K562 (cell line): ENCODE measurements at regions not wholly inside any gene's neighbourhood (a gene's known extent, or its start where the extent isn't known, plus 50 kb on each side); places are given as distances from the start of the nearest gene placed in this dataset.

Experiments used
- ATAC-seq: fragments of 200-7000 bp; cut with Tn5 transposase; 3 replicates; pipeline ENCODE4 v1.9.1; 2020; ENCODE audit warnings: moderate library complexity
- BruUV-seq: library from RNA; stranded (reverse); fragments of 400-500 nt; replicated peaks from 2 replicates; lab custom pipeline; 2021; lab: Mats Ljungman, UMichigan
- CTCF ChIA-PET: fragments of 300-600 bp; formaldehyde crosslinking; extraction: SDS; loops from one replicate; lab custom pipeline; 2021; ENCODE audit warnings: low intra/inter-chr PET ratio; lab: Yijun Ruan, JAX
- POLR2A ChIA-PET: fragments of 300-600, 350-650 bp; sonication (Branson Sonifier 250); formaldehyde crosslinking; extraction: SDS; loops from one replicate; lab custom pipeline; 2021; ENCODE audit warnings: antibody characterized with exemption, inconsistent platforms; lab: Yijun Ruan, JAX
- DNase-seq, 4 experiments: peaks; one replicate each; pipeline versions ENCODE4 v3.0.0 to v3.0.0-alpha.2; 2011 to 2018; ENCODE audit warnings: low spot score in 3 of 4, mixed read lengths in 3 of 4; ENCODE audit errors: extremely low read depth in 1 of 4
- FAIRE-seq: peaks from 2 replicates; lab custom pipeline; 2011; peaks lifted over from hg19 to GRCh38; lab: Jason Lieb, UNC
- H2AFZ ChIP-seq: 2 replicates; pipeline ENCODE4 v1.6.0; 2011; ENCODE audit warnings: low read depth, low read length, control low read depth, inconsistent platforms
- H3K27ac ChIP-seq: fragments of 200-600 bp; 3 replicates; pipeline ENCODE4 v1.8.0; 2011; ENCODE audit warnings: low read depth, mild to moderate bottlenecking, control low read depth, inconsistent platforms, low read length, moderate library complexity, mixed read lengths; ENCODE audit errors: extremely low read depth
- H3K27me3 ChIP-seq, 2 experiments: fragments of 300-600 bp in 1 of 2; 2 replicates in 1 of 2; 3 replicates in 1 of 2; pipeline versions ENCODE4 v1.6.0 to v1.8.0; 2011; ENCODE audit warnings: inconsistent platforms in 2 of 2, low read length in 2 of 2, mild to moderate bottlenecking in 1 of 2, mixed read lengths in 1 of 2, moderate library complexity in 1 of 2; ENCODE audit not compliant: control insufficient read depth in 2 of 2, insufficient read depth in 2 of 2
- H3K36me3 ChIP-seq: fragments of 300-600 bp; 3 replicates; pipeline ENCODE4 v1.8.0; 2011; ENCODE audit warnings: mild to moderate bottlenecking, low read length, inconsistent platforms; ENCODE audit not compliant: control insufficient read depth, insufficient read depth
- H3K4me1 ChIP-seq, 2 experiments: fragments of 200-600 bp in 1 of 2; replicated peaks in 1 of 2; 2 replicates in 1 of 2; 3 replicates in 1 of 2; pipeline versions ENCODE4 v1.5.1 to v1.8.0; 2011; ENCODE audit warnings: inconsistent platforms in 2 of 2, low read length in 2 of 2, mild to moderate bottlenecking in 1 of 2, mixed read lengths in 1 of 2, moderate library complexity in 1 of 2; ENCODE audit not compliant: control insufficient read depth in 2 of 2, insufficient read depth in 2 of 2
- H3K4me2 ChIP-seq: 2 replicates; pipeline ENCODE4 v1.6.1; 2011; ENCODE audit warnings: low read length, control low read depth, inconsistent platforms, mixed read lengths; ENCODE audit not compliant: insufficient read depth
- H3K4me3 ChIP-seq: fragments of 200-600 bp; sonication (generic), shearing (Covaris generic); 2 replicates; pipeline ENCODE4 v1.5.1; 2016; ENCODE audit warnings: control low read depth, inconsistent platforms
- H3K79me2 ChIP-seq: fragments of 200-600 bp; 3 replicates; pipeline ENCODE4 v1.8.0; 2011; ENCODE audit warnings: low read length, inconsistent platforms; ENCODE audit not compliant: control insufficient read depth, insufficient read depth
- H3K9ac ChIP-seq, 2 experiments: 2 replicates each; pipeline versions ENCODE4 v1.6.0 to v1.6.1; 2011; ENCODE audit warnings: low read depth in 2 of 2, low read length in 2 of 2, control low read depth in 1 of 2, inconsistent platforms in 1 of 2, mild to moderate bottlenecking in 1 of 2, mixed read lengths in 1 of 2; ENCODE audit not compliant: insufficient read depth in 1 of 2
- H3K9me1 ChIP-seq: one replicate; pipeline ENCODE4 v1.6.0; 2011; ENCODE audit warnings: inconsistent platforms, mild to moderate bottlenecking, low read length, moderate library complexity; ENCODE audit not compliant: control insufficient read depth, insufficient read depth
- H3K9me3 ChIP-seq: replicated peaks from 2 replicates; pipeline ENCODE4 v1.5.1; 2011; ENCODE audit warnings: low read depth, low read length, inconsistent platforms; ENCODE audit not compliant: control insufficient read depth, insufficient read depth
- H4K20me1 ChIP-seq: replicated peaks from 2 replicates; pipeline ENCODE4 v1.6.1; 2011; ENCODE audit warnings: low read length, inconsistent platforms, mixed read lengths; ENCODE audit not compliant: control insufficient read depth, insufficient read depth
- CHCHD3 ChIP-seq: fragments of 250-450 bp; sonication (Bioruptor Pico); IDR thresholded peaks from 2 replicates; pipeline ENCODE4 v2.1.2; 2022; ENCODE audit warnings: mild to moderate bottlenecking
- HDAC1 ChIP-seq, 2 experiments: fragments of 450-650 bp; IDR thresholded peaks; 2 replicates each; pipeline ENCODE4 v1.6.1; 2016 to 2017; ENCODE audit warnings: inconsistent platforms in 1 of 2, mild to moderate bottlenecking in 1 of 2, moderate library complexity in 1 of 2
- HMGXB4 ChIP-seq: sonication (generic); formaldehyde crosslinking; IDR thresholded peaks from 2 replicates; pipeline ENCODE4 v1.8.1; 2023; ENCODE audit warnings: mild to moderate bottlenecking, missing genetic modification reagents
- IRF2 ChIP-seq: sonication (generic); formaldehyde crosslinking; IDR thresholded peaks from 2 replicates; pipeline ENCODE4 v1.8.1; 2022; ENCODE audit warnings: mild to moderate bottlenecking, missing genetic modification reagents
- JUND ChIP-seq, 2 experiments: IDR thresholded peaks; 2 replicates in 1 of 2; 3 replicates in 1 of 2; pipeline ENCODE4 v1.6.1; 2011; ENCODE audit warnings: borderline replicate concordance in 2 of 2, low read depth in 2 of 2, low read length in 2 of 2, improper control_type of control experiment in 1 of 2, missing biosample characterization in 1 of 2, missing genetic modification characterization in 1 of 2, missing genetic modification reagents in 1 of 2
- MIER1 ChIP-seq: fragments of 450-650 bp; IDR thresholded peaks from 2 replicates; pipeline ENCODE4 v1.6.1; 2016; ENCODE audit warnings: antibody characterized with exemption, mild to moderate bottlenecking, low read depth
- NFXL1 ChIP-seq: fragments of 450-650 bp; formaldehyde crosslinking; IDR thresholded peaks from 2 replicates; pipeline ENCODE4 v1.4.0; 2021; ENCODE audit warnings: mild to moderate bottlenecking
- PCBP1 ChIP-seq: fragments of 200-400 bp; formaldehyde crosslinking; IDR thresholded peaks from 2 replicates; pipeline ENCODE4 v1.6.1; 2018; ENCODE audit warnings: mild to moderate bottlenecking, low read depth, low read length; ENCODE audit not compliant: poor library complexity, severe bottlenecking
- POLR3G ChIP-seq: IDR thresholded peaks from 2 replicates; pipeline ENCODE4 v1.6.1; 2011; ENCODE audit not compliant: insufficient read length, insufficient replicate concordance; ENCODE audit errors: extremely low read depth
- SAFB ChIP-seq: fragments of 200-400 bp; formaldehyde crosslinking; IDR thresholded peaks from 2 replicates; pipeline ENCODE4 v1.6.1; 2017; ENCODE audit warnings: low read depth, low read length, borderline replicate concordance
- SETDB1 ChIP-seq: IDR thresholded peaks from one replicate; pipeline ENCODE4 v1.6.1; 2012; ENCODE audit warnings: low read length, control low read depth, inconsistent platforms
- SIRT6 ChIP-seq: IDR thresholded peaks from one replicate; pipeline ENCODE4 v1.6.1; 2012; ENCODE audit warnings: low read depth, mild to moderate bottlenecking, control low read depth, inconsistent platforms, low read length, moderate library complexity
- SREBF2 ChIP-seq: sonication (generic); formaldehyde crosslinking; IDR thresholded peaks from 2 replicates; pipeline ENCODE4 v1.4.0; 2020; ENCODE audit warnings: mild to moderate bottlenecking, missing genetic modification reagents
- SRSF1 ChIP-seq: fragments of 200-400 bp; formaldehyde crosslinking; IDR thresholded peaks from 2 replicates; pipeline ENCODE4 v1.6.1; 2017; ENCODE audit warnings: mild to moderate bottlenecking, low read depth, low read length, moderate library complexity
- TCF3 ChIP-seq: sonication (generic); formaldehyde crosslinking; IDR thresholded peaks from 2 replicates; pipeline ENCODE4 v1.4.0; 2020; ENCODE audit warnings: mild to moderate bottlenecking, missing genetic modification reagents
- THRA ChIP-seq: fragments of 450-650 bp; IDR thresholded peaks from 2 replicates; pipeline ENCODE4 v1.6.1; 2017; ENCODE audit warnings: mild to moderate bottlenecking, moderate library complexity
- VEZF1 ChIP-seq: fragments of 200-800 bp; sonication (Bioruptor generic); IDR thresholded peaks from 2 replicates; pipeline ENCODE4 v1.6.1; 2017; ENCODE audit warnings: missing genetic modification characterization, missing compliant biosample characterization
- ZFP36 ChIP-seq: fragments of 150-350 bp; IDR thresholded peaks from 2 replicates; pipeline ENCODE4 v1.6.1; 2018; ENCODE audit warnings: low read length, low read depth; ENCODE audit not compliant: partially characterized antibody
- ZNF311 ChIP-seq: fragments of 250-450 bp; sonication (Bioruptor Pico); IDR thresholded peaks from 2 replicates; pipeline ENCODE4 v1.4.0; 2020; ENCODE audit warnings: mild to moderate bottlenecking, moderate library complexity
- in situ Hi-C: fragments of 300-500 bp; cut with MboI; formaldehyde crosslinking; loops from 4 replicates; pipeline ENCODE4 v1.15.0; 2018; ENCODE audit warnings: inconsistent platforms, mixed read lengths
- intact Hi-C: fragments of 100-400 bp; cut with micrococcal nuclease; formaldehyde crosslinking; loops from 2 replicates; pipeline ENCODE4 v1.14.2; 2022

- no peaks in the 10 kb centered on the region for H4K20me1 ChIP-seq
- no peak for DNase-seq
- no peak overlapping the region for H2AFZ ChIP-seq
- in situ Hi-C loops = no loop called here
- no peaks in the 10 kb centered on the region for H3K9me3 ChIP-seq
- no peaks in the 10 kb centered on the region for H3K79me2 ChIP-seq
- no TSS peak for BruUV-seq
- ChIA-PET CTCF (no interaction called here), POLR2A (interaction anchor here (1.2 kb wide), 1 partner anchor 34 kb away, joined by 4 read pairs; no protein-coding TSS in a partner anchor)
- H3K4me1 ChIP-seq = no peaks in the 10 kb centered on the region
- no peak overlapping the region for H3K4me2 ChIP-seq
- no peaks in the 10 kb centered on the region for H3K36me3 ChIP-seq
- no peak overlapping the region for H3K9ac ChIP-seq
- FAIRE-seq = no peak
- H3K27ac ChIP-seq = no peak overlapping the region
- H3K9me1 ChIP-seq = no peaks in the 10 kb centered on the region
- H3K4me3 ChIP-seq = no peak overlapping the region
- H3K27me3 ChIP-seq = no peaks in the 10 kb centered on the region
- no peak for ATAC-seq
- intact Hi-C loops = no loop called here
- TF ChIP-seq MIER1 = no peak
- no peak for TF ChIP-seq HDAC1 (IDR thresholded peaks at IDR 0.05)
- TF ChIP-seq ZFP36 = no peak
- TF ChIP-seq SIRT6 = no peak
- no peak for TF ChIP-seq ZNF311 (CRISPR knock-in tag)
- no peak for TF ChIP-seq NFXL1
- TF ChIP-seq PCBP1 = no peak
- TF ChIP-seq HMGXB4 (CRISPR knock-in tag) = no peak
- TF ChIP-seq IRF2 = no peak
- no peak for TF ChIP-seq SAFB
- TF ChIP-seq THRA = no peak
- TF ChIP-seq SRSF1 = no peak
- no peak for TF ChIP-seq JUND (IDR thresholded peaks at IDR 0.05; ENCODE audit: borderline replicate concordance, low read depth, low read length)
- no peak for TF ChIP-seq JUND (tag; IDR thresholded peaks at IDR 0.05; ENCODE audit: borderline replicate concordance, low read depth, low read length)
- no peak for TF ChIP-seq TCF3
- no peak for TF ChIP-seq VEZF1 (CRISPR knock-in tag)
- TF ChIP-seq POLR3G = no peak
- no peak for TF ChIP-seq CHCHD3
- no peak for TF ChIP-seq SETDB1
- no peak for TF ChIP-seq SREBF2 (CRISPR knock-in tag)
Observed at GRCh38 chr5:14066326-14066725, 76.8 kb upstream of the TRIO start.
